Type B pancreatic cell (in vitro differentiated cells): ENCODE measurements at regions not wholly inside any gene's neighbourhood (a gene's known extent, or its start where the extent isn't known, plus 50 kb on each side); places are given as distances from the start of the nearest gene placed in this dataset.
"Not testable (repeated sequence)": the region's sequence is repeated elsewhere in the genome, so short reads cannot be mapped to it uniquely, and the experiment has no call there.

Experiments
- DNase-seq: peaks from one replicate; pipeline ENCODE4 v3.0.0; 2021; ENCODE audit warnings: mixed read lengths; ENCODE audit not compliant: unreplicated experiment; ENCODE audit errors: extremely low spot score
- H3K27ac Mint-ChIP-seq: 2 replicates; pipeline ENCODE4 v1.8.0; 2021; ENCODE audit warnings: mild to moderate bottlenecking, mixed read lengths
- H3K27me3 Mint-ChIP-seq: 2 replicates; pipeline ENCODE4 v1.8.0; 2021; ENCODE audit warnings: mixed read lengths
- H3K36me3 Mint-ChIP-seq: 2 replicates; pipeline ENCODE4 v1.8.0; 2021; ENCODE audit warnings: mixed read lengths
- H3K4me1 Mint-ChIP-seq: one replicate; pipeline ENCODE4 v1.8.0; 2021; ENCODE audit warnings: mixed read lengths; ENCODE audit not compliant: unreplicated experiment
- H3K4me3 Mint-ChIP-seq: 2 replicates; pipeline ENCODE4 v1.8.0; 2021; ENCODE audit warnings: mild to moderate bottlenecking, mixed read lengths
- H3K9me3 Mint-ChIP-seq: 2 replicates; pipeline ENCODE4 v1.8.0; 2021; ENCODE audit warnings: mixed read lengths
- TF ChIP-seq, protein P1 (sequence below): fragments of 200-600 bp; sonication (generic); conservative IDR thresholded peaks from 2 replicates; pipeline ENCODE4 v1.5.0; 2021; ENCODE audit warnings: antibody characterized with exemption, mild to moderate bottlenecking

GRCh38 chr12:100061814-100062213 lies 77.1 kb upstream of the ANKS1B start:
- H3K27me3 Mint-ChIP-seq = no peaks in the 10 kb centered on the region
- H3K27ac Mint-ChIP-seq = no peak overlapping the region
- DNase-seq = no peak
- H3K36me3 Mint-ChIP-seq = peaks cover 36% of the 10 kb centered on the region
- TF ChIP-seq, protein P1, sequence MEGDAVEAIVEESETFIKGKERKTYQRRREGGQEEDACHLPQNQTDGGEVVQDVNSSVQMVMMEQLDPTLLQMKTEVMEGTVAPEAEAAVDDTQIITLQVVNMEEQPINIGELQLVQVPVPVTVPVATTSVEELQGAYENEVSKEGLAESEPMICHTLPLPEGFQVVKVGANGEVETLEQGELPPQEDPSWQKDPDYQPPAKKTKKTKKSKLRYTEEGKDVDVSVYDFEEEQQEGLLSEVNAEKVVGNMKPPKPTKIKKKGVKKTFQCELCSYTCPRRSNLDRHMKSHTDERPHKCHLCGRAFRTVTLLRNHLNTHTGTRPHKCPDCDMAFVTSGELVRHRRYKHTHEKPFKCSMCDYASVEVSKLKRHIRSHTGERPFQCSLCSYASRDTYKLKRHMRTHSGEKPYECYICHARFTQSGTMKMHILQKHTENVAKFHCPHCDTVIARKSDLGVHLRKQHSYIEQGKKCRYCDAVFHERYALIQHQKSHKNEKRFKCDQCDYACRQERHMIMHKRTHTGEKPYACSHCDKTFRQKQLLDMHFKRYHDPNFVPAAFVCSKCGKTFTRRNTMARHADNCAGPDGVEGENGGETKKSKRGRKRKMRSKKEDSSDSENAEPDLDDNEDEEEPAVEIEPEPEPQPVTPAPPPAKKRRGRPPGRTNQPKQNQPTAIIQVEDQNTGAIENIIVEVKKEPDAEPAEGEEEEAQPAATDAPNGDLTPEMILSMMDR = no peak
- H3K9me3 Mint-ChIP-seq = peaks cover 13% of the 10 kb centered on the region
- H3K4me3 Mint-ChIP-seq = no peak overlapping the region
- H3K4me1 Mint-ChIP-seq = no peaks in the 10 kb centered on the region

DNA sequence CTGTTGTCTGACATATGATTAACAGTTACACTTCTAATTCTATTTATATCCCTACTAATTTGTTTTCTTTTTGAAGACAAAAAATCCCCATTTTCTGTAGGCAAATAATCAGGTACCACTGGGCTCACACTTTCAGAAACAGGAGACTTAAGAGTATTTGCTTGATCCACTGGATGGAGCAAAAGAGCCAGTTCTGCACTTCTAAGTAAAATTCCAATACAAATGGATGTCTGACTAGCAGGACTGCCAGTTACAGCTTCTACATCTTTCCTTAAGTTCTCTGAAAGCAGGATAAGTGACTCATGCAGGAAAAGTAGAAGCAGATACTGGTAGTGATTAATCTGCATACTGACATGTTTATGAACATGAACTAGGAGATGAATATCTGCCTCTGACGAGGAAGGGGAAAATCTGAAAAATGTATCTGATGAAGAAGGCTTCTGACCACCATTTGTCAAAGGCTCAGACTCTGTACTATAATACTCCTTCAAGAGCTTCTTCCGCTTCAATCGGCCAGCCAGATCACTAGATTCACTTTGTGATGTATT lies 73.8 kb upstream of the ANKS1B start:
- DNase-seq = no peak
- H3K4me1 Mint-ChIP-seq = no peaks in the 10 kb centered on the region
- no peak overlapping the region for H3K27ac Mint-ChIP-seq
- peaks cover 12% of the 10 kb centered on the region for H3K36me3 Mint-ChIP-seq
- no peaks in the 10 kb centered on the region for H3K27me3 Mint-ChIP-seq
- H3K4me3 Mint-ChIP-seq = no peak overlapping the region
- peaks cover under 1% of the 10 kb centered on the region for H3K9me3 Mint-ChIP-seq
- TF ChIP-seq, protein P1 = no peak

DNA sequence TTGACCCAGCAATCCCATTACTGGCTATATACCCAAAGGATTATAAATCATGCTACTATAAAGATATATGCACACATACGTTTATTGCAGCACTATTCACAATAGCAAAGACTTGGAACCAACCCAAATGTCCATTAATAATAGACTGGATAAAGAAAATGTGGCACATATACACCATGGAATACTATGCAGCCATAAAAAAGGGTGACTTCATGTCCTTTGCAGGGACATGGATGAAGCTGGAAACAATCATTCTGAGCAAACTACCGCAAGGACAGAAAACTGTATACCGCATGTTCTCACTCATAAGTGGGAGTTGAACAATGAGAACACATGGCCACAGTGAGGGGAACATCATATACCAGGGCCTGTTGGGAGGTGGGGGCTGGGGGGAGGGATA lies 61.5 kb upstream of the ANKS1B start:
- H3K4me3 Mint-ChIP-seq, H3K27me3 Mint-ChIP-seq, H3K27ac Mint-ChIP-seq: not testable (repeated sequence)

DNA sequence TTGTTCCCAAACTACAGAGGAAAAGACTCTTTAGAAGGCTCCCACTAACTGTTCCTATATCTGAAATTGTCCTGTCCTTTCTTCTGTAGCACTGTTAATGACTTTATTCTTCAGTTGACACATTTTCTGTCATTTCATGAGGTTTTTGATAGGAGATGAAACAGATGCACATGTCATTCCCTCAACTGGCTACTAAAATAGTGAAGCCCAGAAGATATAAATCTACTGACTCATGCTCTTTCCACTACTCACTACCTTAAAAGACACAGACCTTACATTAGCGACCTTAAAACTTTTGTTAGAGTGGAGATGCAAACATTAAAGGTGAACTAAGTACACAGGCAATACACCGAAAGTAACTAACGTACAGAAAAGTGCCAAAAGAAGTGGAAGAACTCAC lies 59.5 kb upstream of the ANKS1B start:
- TF ChIP-seq, protein P1 = no peak
- no peak for DNase-seq
- Mint-ChIP-seq H3K27ac (no peak overlapping the region), H3K4me1 (no peaks in the 10 kb centered on the region), H3K9me3 (no peaks in the 10 kb centered on the region), H3K27me3 (no peaks in the 10 kb centered on the region), H3K4me3 (no peak overlapping the region), H3K36me3 (peaks cover 52% of the 10 kb centered on the region)

More for the DNA sequence above, 61.5 kb upstream of the ANKS1B start:
- peaks cover 51% of the 10 kb centered on the region for H3K36me3 Mint-ChIP-seq
- H3K9me3 Mint-ChIP-seq, H3K4me1 Mint-ChIP-seq, DNase-seq: not testable (repeated sequence)

- H3K4me3 Mint-ChIP-seq = no peak overlapping the region
- no peaks in the 10 kb centered on the region for H3K27me3 Mint-ChIP-seq
- H3K4me1 Mint-ChIP-seq = no peaks in the 10 kb centered on the region
- no peak overlapping the region for H3K27ac Mint-ChIP-seq
- TF ChIP-seq, protein P1 = no peak
- DNase-seq = no peak
- peaks cover 52% of the 10 kb centered on the region for H3K36me3 Mint-ChIP-seq
- H3K9me3 Mint-ChIP-seq = no peaks in the 10 kb centered on the region
Measured at GRCh38 chr12:100043631-100044030, 58.9 kb upstream of the ANKS1B start.
